Kidney epithelial cell (primary cell): ENCODE measurements at regions not wholly inside any gene's neighbourhood (a gene's known extent, or its start where the extent isn't known, plus 50 kb on each side); places are given as distances from the start of the nearest gene placed in this dataset.

Experiments used
- DNase-seq: peaks from one replicate; pipeline ENCODE4 v3.0.0-alpha.2; 2010; ENCODE audit warnings: low read depth
- H3K27me3 ChIP-seq: 2 replicates; pipeline ENCODE4 v1.6.0; 2011; ENCODE audit warnings: low read length; ENCODE audit not compliant: control insufficient read depth, insufficient read depth
- H3K36me3 ChIP-seq: 2 replicates; pipeline ENCODE4 v1.5.1; 2011; ENCODE audit warnings: low read length; ENCODE audit not compliant: control insufficient read depth, insufficient read depth
- H3K4me3 ChIP-seq: 2 replicates; pipeline ENCODE4 v1.5.1; 2011; ENCODE audit warnings: low read depth, mild to moderate bottlenecking, control low read depth, low read length
- CTCF ChIP-seq: IDR thresholded peaks from 2 replicates; pipeline ENCODE4 v1.5.1; 2011; ENCODE audit warnings: mild to moderate bottlenecking, moderate library complexity, low read length, control low read depth, inconsistent platforms; ENCODE audit not compliant: insufficient read depth, poor library complexity, severe bottlenecking

- TF ChIP-seq CTCF, result no peak
- Histone ChIP-seq H3K36me3 (no peaks in the 10 kb centered on the region), H3K4me3 (no peak overlapping the region), H3K27me3 (no peaks in the 10 kb centered on the region)
- DNase-seq, result no peak
Observed at GRCh38 chr13:72168126-72168855, 301.3 kb upstream of the DACH1 start.

- DNase-seq, result no peak
Observed at GRCh38 chr13:72166102-72166650, 299.2 kb upstream of the DACH1 start.

GRCh38 chr13:72165276-72165675 is 298.3 kb upstream of the DACH1 start:
- no peak for TF ChIP-seq CTCF
- Histone ChIP-seq H3K36me3 (no peaks in the 10 kb centered on the region), H3K27me3 (no peaks in the 10 kb centered on the region), H3K4me3 (no peak overlapping the region)
- no peak for DNase-seq

More at GRCh38 chr13:72166102-72166650, 299.2 kb upstream of the DACH1 start:
- no peak for TF ChIP-seq CTCF
- H3K27me3 ChIP-seq, result no peaks in the 10 kb centered on the region
- no peak overlapping the region for H3K4me3 ChIP-seq
- H3K36me3 ChIP-seq, result no peaks in the 10 kb centered on the region

GRCh38 chr13:72164811-72165210 is 297.8 kb upstream of the DACH1 start:
- DNase-seq, result no peak
- no peaks in the 10 kb centered on the region for H3K27me3 ChIP-seq
- no peak overlapping the region for H3K4me3 ChIP-seq
- no peaks in the 10 kb centered on the region for H3K36me3 ChIP-seq
- no peak for TF ChIP-seq CTCF

GRCh38 chr13:72163678-72164077 is 296.7 kb upstream of the DACH1 start:
- TF ChIP-seq CTCF, result no peak
- Histone ChIP-seq H3K36me3 (no peaks in the 10 kb centered on the region), H3K4me3 (no peak overlapping the region), H3K27me3 (no peaks in the 10 kb centered on the region)
- no peak for DNase-seq

- H3K36me3 ChIP-seq, result no peaks in the 10 kb centered on the region
- no peak for TF ChIP-seq CTCF
Observed at GRCh38 chr13:72160977-72161376, 294.0 kb upstream of the DACH1 start.

More at GRCh38 chr13:72160977-72161376, 294.0 kb upstream of the DACH1 start:
- no peak overlapping the region for H3K4me3 ChIP-seq
- H3K27me3 ChIP-seq, result no peaks in the 10 kb centered on the region
- no peak for DNase-seq
